ENCODE measurements at regions not wholly inside any gene's neighbourhood (a gene's known extent, or its start where the extent isn't known, plus 50 kb on each side); places are given as distances from the start of the nearest gene placed in this dataset.
"Not testable (repeated sequence)": the region's sequence is repeated elsewhere in the genome, so short reads cannot be mapped to it uniquely, and the experiment has no call there.

- not testable (repeated sequence) for TF ChIP-seq CTCF (conservative IDR thresholded peaks at IDR 0.05; ENCODE audit: low read depth, low read length); EZH2 (IDR thresholded peaks at IDR 0.05; ENCODE audit: borderline replicate concordance, low read depth, low read length, poor library complexity, severe bottlenecking)
Observed at GRCh38 chr9:67800170-67800569, 58.6 kb upstream of the ANKRD20A1 start.

Data from A673 (cell line).